Stimulated activated naive CD4-positive, alpha-beta T cell treated with Interleukin-2 at 50 U/mL for 16 hours (primary cell): ENCODE measurements at regions not wholly inside any gene's neighbourhood (a gene's known extent, or its start where the extent isn't known, plus 50 kb on each side); places are given as distances from the start of the nearest gene placed in this dataset.

Experiments used
- DNase-seq: peaks from one replicate; lab custom pipeline; 2025; lab: John Stamatoyannopoulos, UW

DNA sequence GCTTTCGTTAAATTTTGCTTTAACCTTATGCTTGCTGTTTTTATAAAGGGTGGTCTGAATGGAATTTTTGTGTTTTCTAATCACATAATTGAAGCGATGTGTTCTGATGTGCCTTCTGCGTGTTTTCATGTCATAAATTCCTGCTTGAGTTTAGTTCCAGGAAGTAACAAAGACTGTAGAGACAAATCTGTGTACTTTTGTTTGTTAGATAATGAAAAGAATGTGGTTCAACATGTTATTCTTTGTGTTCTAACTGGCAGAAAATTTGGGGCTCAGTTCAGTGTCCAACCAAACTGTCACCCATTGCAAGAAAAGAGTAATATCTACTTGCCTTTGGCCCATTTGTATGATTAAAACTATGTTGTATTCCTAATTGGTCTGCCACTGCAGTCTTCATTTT, 324.0 kb downstream of the DIPK2A start:
- no peak for DNase-seq

DNA sequence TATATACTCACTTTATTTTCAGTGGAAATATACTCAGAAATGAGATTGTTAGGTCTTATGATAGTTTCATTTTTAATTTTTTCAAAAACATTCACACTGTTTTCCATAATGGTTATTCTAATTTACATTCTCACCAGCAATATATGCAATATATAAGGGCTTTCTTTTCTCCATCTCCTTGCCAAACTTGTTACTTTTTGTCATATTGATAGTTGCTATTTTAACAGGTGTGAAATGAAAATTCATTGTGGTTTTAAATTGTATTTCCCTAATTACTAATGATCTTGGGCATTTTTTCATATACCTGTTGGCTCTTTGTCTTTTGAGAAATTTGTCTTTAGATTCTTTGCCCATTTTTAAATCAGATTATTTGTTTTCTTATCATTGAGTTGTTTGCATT, 325.2 kb downstream of the DIPK2A start:
- DNase-seq, result no peak

DNA sequence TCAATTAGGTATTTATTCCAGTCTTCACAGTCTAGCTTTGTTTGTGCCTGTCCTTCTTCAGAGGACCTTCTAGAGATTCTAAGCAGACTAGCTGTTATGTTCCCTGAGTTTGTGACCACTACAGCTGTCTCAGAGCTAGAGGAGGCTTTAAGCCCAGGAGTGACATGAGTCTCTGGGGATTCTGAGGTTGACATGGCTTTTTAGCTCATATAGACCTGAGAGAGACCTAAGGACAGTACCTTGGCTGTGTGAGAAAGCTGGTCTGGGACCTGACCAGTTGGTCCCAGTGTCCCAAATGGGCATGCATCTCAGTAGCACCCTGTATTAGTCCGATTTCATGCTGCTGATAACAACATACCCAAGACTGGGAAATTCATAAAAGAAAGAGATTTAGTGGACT, 330.2 kb downstream of the DIPK2A start:
- no peak for DNase-seq

DNA sequence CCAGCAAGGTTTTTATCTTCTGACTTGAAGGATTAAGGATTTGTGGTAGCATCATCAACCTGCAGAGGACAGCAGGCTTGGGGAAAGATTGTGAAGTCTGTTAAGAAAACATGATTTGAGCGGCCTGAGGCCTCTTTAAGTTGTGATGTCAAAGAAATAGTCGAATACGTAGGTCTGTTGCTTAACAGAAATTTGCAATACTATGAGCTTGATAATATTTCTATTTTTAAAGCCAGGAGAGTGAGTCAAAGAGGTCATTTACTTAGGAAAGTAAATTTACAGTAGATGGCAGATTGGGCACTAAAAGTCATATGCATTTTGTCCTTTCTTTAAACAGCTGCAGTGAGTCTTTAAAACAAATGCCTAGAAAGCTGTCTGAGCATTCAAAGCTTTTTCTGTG, 336.3 kb downstream of the DIPK2A start:
- no peak for DNase-seq

DNA sequence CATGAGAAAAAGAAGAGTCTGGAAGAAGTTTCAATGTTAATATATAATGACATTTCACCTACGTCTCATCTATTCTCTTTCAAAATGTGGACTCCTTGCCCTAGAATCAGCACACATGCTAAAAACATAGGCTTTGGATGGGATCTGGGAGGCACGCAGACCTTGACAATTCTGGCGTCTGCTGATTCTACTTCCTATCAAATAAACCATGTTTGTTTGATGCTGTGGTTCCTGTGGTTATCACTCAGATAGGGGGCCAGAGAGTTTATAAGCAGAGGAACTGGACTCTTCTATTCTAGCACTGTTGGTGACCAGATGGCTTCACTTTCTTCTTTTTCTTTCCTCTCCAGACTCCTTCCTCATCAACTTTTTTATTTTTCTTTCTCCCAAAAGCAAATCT, 336.8 kb downstream of the DIPK2A start:
- DNase-seq, result no peak

DNA sequence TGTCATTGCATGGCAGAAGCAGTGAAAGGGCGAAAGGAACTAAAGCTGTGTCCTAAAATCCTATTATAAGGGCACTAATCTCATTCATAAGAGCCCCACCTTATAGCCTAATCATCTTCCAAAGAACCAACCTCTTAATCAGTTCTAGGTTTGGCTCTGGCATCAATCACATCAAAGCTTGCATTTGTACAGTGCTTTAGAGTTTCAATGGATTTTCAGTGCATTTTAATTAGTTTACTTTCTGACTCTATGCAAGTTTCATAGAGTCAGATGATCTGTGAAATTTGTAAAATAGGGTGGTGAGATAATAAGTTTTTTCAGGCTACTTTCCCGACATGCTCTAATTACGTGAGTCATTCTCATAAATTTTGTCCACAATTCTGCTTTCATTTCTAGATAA, 341.1 kb downstream of the DIPK2A start:
- DNase-seq, result no peak

DNA sequence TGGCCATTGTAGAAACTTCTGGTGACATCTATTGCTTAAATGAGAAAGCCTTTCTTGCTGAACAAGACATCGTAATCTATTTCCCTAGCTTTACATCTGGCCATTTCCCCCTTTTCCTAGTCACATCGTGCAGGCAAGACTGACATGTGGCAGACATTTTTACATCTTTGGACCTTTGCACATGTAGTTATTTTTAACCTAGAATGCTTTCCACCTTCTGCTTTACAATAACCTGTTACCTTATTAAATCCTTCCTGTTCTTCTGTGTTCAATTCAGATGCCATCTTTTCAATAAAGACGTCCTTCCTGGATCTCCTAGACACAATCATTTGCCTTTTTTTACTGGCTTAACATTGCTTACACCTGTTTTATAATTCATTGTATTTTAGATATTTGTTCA, 343.3 kb downstream of the DIPK2A start:
- DNase-seq, result no peak

DNA sequence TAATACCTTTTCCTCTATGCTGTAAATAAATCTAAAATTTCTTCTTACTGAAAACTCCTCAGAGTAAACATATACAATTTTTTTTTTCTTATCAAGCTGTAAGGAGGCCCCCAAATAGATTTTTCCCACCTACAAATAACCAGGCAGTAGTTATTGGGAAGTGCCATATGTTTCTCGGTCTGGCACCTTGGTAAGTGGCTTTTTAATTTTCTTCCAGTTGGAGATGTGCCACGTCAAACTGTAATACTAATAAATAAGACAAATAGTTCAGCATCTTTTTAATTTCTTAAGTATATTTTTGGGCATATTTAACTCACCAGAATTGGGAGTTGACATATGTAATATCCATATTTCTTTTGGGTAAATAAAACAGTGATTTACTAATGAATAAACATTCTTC, 346.3 kb downstream of the DIPK2A start:
- DNase-seq, result no peak

DNA sequence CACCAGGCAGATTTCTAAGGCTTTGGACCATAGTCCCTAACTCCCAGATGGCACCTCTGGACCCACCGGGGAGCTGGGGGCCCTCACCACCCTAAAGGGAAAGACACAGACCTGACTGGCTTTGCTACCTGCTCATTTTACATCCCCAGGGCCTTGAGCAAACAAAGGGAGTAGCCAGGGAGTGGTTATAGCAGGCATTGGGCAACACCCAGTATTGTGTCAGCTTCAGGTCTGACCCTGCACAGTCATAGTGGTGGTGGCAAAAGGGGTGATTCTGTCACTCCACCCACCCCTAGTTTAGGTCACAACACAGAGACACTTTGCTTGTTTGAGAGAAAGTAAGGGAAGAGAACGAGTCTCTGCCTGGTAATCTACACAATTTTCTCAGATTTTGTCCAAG, 352.5 kb downstream of the DIPK2A start:
- DNase-seq, result no peak

DNA sequence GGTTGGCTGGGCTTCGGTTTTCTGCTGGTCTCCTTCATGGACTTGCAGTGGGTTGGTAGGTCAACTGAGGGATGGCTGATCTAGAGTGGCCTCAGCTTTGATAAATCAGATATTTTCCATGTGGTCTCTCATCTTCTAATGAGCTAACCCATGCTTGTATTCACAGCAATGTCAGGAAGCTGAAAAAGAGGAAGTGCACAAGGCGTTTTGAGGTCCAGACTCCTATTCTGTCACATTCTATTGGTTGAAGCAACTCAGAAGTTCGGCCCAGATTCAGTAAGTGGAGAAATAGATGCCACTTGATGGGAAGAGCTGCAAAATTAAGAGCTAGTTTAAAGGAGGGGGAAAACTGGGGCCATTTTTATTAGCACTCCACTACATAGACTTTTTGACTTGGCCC, 361.2 kb downstream of the DIPK2A start:
- no peak for DNase-seq

DNA sequence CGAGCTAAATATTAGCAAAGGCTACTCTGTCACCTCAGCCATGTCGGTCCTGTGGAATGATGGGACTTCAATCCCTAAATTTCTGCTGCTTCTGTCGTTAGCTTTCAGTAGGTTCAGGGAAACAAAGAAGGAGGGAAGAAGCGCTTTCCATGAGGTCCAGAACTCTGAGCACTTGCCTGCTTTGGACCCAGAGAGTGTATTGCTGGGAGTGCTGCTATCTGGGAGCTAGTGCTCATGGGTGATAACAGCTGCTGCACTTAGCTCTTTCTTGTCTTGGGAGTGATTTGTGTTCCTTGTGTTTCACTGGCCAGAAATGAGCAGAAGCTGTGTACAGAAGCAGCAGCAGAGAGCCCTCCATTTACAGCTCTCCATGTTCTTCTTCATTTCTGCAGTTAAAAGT, 369.8 kb downstream of the DIPK2A start:
- no peak for DNase-seq

DNA sequence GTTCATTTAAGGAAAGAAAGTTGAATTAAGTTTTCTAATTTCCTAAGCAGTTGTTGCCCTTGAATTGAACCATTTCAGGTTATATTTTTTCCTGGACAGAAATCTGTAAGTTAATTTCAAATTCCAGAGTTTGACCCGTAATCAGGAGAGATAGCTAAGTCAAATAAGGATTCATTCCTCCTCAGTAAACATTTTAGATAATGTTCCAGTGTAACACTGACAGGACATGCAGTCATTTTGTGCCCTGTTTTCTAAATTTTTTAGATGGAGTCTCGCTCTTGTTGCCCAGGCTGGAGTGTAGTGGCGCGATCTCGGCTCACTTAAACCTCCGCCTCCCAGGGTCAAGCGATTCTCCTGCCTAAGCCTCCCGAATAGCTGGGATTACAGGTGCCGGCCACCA, 371.7 kb downstream of the DIPK2A start:
- DNase-seq, result no peak

DNA sequence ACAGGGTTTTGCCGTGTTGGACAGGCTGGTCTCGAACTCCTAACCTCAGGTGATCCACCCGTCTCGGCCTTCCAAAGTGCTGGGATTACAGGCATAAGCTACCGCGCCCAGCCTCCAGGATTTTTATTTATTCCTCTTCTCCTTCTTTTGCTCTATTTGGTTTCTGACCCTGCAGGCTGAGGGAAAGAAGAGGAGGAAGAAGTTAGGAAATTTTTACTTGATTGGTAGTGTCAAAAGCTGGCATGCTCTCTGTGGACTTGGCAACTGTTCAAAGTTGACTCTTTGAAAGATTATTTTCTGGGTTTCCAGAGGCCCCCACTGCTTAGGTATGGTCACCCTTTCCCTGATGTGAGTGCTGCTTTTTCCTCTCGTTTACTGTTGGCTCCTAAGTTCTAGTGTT, 372.2 kb downstream of the DIPK2A start:
- DNase-seq, result no peak

DNA sequence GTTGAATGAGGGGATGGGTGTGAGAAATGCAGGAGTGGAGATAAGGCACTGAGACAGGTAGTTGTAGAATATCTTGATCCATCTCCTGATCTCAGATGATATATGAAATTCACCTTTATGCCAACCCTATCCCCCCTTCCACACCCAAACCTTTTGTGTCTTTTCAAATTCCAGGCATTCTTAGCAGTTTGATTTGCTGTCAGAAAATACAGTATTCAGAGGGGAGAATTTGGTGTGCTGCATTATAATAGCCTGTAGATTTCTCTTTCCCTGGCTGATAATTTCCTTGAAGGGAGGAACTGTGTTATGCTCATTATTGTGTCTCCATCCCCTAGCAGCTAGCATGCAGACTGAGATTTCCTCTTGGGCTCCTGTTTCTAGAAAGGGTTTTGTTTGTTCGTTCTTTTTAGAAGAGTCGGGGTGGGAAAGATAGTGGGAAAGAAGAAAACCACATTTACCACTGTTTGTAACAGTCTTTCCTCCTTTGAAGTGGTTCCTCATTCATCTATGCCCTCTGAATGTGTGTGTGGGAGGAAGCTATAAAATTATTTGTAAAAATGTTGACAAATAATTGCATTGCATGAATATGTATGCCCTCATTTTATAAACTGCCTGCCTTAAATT, 373.4 kb downstream of the DIPK2A start:
- no peak for DNase-seq

DNA sequence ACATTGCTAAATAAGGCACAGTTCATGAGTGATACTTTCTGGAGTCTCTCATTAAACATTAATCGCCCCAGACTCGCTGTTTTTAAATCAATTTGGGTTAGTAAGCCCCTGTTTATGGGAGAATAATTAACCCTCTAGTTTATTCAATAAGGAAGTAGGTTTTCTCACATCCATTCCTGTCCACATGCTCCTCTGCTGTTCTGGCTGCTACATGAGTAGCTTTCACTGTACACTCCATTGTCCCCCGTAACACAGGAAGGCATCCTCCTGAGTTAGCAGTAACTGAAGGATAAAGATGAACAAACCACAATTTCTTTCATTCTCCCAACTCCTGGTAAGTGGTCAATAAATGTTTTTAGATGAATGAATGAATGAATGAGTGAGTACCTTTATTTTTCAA, 378.5 kb downstream of the DIPK2A start:
- no peak for DNase-seq

DNA sequence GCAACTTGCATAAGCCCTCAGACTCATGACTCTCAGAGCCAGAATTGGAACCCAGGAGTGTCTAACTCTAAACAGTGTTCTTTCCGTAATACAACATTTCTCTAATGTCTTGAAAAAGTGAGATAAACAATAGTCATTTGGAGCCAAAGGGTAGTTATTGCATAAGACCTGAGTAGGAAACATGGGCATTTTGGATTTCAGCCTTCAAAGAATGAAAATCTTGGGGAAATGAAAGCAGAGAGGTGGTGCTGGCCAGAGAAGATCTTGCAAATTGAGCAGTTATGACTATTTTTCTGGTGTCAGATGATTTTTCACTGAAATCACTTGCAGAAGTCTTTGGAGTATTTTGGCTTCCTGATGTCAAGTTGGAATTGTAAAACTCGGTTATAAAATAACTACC, 379.4 kb downstream of the DIPK2A start:
- DNase-seq, result no peak

DNA sequence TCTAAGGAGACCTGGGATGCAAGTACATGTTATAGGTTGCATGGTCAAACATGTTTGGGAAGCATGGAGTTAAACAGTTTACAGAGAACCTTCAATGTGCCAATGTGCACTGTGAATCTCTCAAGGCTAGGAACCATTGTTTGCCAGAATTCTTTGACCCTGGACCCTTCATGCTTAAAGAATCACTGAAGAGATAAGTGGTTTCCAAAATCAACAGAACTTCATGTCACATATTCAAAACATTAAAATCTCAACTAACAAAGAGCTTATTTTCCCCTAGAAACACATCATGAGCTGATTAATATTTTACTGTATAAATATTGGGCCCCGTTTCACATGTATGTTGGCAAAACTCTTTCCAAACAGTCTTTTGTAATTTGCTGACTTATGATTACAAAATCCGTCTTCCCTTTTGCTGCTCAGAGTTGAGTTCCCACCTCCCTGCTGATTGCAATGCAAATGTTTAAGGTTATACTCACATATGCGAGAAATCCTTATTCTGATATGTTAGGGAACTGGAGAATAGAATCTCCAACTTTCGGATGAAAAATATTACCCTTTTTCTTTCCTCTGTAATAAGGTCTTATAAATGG, 380.2 kb downstream of the DIPK2A start:
- DNase-seq, result no peak

DNA sequence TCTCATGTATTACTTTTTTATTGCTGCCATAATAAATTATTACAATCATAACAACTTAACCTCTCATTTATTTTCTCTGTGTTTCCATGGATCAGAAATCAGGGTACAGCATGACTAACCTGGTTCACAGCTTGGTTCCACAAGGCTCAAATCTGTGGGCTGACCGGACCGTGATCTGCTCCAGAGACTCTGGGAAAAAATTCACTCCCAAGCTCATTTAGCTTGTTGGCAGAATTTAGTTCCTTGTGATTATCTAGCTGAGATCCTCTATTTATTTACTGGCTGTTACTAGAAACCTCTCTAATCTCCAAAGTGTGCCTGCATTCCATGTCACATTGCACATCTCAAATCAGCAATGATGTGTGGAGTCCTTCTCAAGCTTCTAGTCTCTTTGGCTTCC, 386.6 kb downstream of the DIPK2A start:
- no peak for DNase-seq

DNA sequence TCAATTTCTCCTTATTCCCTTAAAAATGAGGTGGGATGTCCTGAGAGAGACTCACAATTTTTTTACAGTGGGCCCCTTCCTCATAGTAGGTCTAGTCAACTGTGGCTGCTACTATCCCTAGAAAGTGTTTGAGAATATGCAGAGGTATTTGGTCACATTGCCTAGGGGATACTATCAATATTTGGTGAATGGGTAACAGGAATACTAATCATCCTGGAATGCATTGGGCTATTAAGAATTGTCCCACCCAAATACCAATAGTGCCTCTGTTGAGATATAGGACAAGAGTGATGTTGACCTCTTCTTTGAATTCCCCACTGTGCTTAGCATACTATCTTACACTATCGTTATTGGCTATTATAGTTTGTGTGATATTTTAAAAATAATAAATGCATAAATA, 389.4 kb downstream of the DIPK2A start:
- DNase-seq, result no peak

DNA sequence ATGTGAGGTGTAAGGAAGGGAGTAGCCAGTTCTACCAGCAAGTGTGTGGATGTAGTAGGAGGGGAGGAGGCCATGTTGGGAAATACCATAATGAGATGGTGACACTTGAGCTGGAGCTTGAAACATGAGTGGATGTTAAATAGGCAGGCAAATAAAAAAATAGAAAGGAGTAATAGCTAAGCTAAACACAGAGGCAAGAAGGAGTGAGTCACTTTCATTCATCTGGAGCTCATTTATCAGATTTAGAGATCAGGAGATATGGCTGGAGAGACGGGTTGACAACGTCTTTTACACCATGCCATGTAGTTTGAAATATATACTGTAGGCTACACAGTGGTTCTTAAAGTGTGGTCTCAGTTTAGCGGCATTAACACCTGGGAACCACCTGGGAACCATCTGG, 390.5 kb downstream of the DIPK2A start:
- DNase-seq, result no peak

DNA sequence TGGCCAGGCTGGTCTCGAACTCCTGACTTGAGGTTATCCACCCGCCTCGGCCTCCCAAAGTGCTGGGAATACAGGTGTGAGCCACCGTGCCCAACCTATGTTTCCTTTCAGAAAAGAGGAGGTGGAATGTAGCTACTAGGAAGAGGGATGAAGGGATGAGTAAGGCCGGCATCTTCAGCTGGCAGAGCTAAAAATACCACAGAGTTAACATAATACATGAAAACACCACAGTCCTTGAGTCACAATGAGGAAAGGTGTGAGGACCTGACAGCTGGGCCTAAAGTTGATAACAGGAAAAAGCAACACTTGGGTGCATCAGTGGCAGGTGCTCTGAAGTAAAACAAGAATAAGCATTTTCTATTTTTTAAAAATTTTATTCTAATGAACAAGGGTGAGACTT, 392.2 kb downstream of the DIPK2A start:
- DNase-seq, result no peak

DNA sequence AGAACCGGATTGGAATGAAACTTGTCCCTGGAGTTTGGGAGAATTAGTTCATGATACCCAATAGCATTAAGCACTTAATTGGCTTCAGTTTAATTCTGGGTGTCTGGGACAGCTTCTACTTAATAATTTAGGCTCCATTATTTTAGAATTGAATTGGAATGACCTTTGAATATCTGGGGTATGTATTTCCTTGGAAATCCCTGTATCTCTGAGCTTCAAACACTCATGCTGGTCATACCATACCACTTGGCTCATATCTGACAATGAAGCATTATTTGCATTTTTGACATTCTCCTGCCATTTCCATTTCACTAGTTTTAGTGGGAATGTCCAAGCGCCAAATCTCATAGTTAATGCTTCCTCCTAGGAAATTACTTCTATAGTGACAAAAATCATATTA, 393.1 kb downstream of the DIPK2A start:
- DNase-seq, result no peak

DNA sequence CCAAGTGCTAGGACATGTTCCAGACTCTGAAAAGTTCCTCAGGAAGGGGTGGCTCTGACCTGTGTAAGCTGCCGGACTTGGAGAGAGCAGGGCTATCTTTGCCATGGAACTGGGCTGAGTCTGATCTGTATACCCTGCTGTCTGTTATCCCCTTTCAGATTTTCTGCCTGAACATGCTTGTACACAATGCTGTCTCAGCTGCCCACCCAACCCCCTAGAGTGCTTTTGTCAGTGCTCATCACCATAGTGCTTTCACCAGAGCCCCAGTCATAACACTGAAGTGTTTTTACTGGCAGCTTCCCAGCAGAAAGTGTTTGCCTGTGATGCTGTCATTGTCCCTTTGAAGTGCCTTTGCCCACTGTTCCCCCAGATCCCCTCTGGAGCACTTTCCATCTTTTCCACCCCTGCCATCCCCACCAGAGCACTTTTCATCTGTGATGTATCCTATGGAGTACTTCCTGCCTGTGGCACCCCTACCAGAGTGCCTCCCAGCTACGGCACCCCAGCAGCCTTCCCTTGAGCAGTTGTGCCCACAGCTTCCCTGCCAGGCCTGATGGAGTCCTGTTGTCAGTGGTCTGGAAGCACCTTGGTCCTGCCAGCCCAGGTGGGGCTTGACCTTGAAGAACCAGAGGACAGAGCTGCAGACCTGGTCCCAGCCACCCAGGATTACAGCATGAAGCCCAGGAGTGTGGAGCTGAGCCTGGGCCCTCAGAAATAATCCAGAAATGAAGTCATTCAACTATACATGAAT, 397.7 kb downstream of the DIPK2A start:
- no peak for DNase-seq

DNA sequence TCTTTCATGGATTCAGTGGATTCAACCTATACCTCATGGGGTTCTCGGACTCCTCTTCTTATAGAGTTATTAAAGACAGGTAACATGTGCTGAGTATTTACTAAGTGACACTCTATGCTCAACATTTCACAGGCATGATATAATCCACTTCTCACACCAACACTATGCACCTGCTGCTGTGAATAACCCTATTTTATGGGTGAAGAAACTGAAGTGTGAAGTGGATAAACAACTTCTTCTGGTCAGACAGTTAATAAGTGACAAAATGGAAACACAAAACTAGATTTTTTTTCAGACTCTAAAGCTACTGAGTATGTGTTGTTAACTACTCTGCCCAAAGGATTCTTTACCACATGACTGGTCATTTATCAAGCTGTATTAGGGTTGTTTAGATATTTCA, 403.5 kb downstream of the DIPK2A start:
- no peak for DNase-seq
